ENCODE measurements at regions not wholly inside any gene's neighbourhood (a gene's known extent, or its start where the extent isn't known, plus 50 kb on each side); places are given as distances from the start of the nearest gene placed in this dataset.
"Not testable (repeated sequence)": the region's sequence is repeated elsewhere in the genome, so short reads cannot be mapped to it uniquely, and the experiment has no call there.

DNA sequence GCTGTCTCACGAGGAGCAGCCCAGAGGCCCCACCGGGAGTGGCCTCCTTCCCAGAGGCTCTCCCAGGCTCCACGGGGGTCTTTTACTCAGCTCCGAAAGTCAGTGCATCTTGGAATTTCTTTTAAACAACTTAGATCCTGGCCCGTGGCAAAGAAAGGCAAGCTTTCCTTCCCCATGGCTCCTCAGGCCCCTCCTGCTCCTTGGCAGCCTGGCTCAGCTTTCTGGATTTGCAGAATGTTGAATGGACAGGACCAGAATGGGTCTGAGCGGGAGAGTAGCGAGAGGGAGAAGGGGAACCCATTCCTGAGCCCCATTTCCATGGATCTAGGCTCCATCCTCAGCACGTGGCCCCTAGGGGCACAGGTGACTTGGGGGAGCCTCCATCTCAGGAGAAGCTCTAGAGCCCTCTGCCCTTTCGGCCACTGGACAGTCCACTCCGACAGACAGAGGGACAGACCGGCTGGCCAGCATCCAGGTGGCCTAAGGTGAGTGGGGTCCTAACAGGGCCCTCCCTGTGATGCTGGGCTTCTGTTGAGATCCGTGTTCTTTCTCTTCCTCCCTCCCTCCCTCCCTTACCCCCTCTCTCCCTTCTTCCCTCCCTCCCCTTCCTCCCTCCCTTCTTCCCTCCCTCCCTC lies 173.9 kb upstream of the PPP1R26 start:
- FAIRE-seq: no peak
- DNase-seq (ENCODE audit: low spot score in 2 of 2): no peak

DNA sequence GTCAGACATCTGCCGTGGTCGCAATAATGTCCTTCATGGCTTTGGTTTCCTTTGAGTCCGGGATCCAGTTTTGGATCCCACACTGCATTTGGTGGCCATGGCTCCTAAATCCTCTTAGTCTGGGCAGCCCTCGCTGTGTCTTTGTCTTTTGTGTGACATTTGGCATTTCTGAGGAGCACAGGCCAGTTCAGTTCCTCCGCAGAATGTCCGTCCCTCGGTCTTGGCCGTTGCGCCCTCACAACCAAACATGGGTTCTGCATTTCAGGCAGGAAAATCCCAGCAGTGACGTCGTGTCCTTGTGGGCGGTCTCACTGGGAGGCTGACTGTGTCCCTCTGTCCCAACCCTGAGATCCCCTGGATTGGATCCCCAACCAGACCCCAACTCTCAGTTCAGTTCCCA lies 172.9 kb upstream of the PPP1R26 start:
- DNase-seq (ENCODE audit: low spot score in 2 of 2) (no peak), FAIRE-seq (no peak)

GRCh38 chr9:135307300-135307699 lies 172.3 kb upstream of the PPP1R26 start:
- DNase-seq (ENCODE audit: low spot score in 2 of 2): no peak

DNA sequence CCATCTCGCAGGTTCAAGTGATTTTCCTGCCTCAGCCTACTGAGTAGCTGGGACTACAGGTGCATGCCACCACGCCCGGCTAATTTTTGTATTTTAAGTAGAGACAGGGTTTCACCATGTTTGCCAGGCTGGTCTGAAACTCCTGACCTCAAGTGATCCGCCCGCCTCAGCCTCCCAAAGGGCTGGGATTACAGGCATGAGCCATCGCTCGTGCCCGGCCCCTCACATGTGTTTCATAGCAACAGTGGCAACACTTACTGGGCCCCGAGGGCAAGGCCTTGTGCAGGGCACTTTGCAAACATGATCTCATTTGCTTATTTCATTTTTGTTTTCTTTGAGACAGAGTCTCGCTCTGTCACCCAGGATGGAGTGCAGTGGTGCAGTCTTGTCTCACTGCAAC lies 171.7 kb upstream of the PPP1R26 start:
- not testable (repeated sequence) for DNase-seq (ENCODE audit: low spot score in 2 of 2); FAIRE-seq

More at GRCh38 chr9:135307300-135307699, 172.3 kb upstream of the PPP1R26 start:
- no peak for FAIRE-seq

DNA sequence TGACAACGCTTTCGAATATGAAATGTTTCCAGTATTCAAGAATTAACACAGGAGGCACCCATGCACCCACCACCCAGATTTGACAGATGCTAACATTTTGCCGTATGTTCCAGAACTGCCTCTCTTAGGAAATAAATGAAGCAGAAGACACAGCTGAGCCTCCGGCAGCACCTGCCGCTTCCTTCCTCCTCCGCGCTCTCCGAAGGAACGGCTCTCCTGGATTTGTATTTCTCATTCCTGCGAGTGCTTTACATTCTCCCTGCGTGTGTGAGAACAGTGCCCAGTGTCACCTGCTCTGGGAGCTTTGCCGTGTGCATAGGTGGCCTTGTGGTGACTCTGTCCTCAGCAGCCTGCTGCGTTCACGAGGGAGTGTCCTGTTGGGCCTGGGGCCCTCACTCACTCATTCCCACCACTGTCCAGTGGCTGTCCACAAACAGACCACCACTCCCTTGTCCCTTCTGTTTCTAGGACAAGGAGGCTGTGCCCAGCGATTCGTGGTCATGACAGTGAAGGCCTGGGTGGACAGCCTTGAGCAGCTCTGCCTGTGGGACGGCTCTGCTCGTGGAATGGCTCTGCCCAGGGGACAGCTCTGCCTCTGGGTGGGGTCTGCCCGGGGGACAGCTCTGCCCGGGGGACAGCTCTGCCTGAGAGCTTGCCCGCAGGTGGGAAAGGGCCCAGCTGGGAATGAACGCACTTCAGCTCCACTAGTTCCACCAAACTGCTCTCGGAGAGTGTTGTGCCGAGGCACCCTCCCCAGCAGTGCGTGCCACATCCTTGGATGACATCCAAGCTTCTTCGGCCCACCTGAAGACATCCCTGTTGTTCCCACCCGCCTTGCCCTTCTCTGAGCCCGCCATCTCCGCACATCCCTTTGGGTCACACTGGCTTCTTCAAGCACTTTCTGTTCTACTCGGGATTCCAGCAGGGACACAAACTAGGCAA lies 170.5 kb upstream of the PPP1R26 start:
- DNase-seq (ENCODE audit: low spot score in 2 of 2) (no peak), FAIRE-seq (no peak)

- DNase-seq (ENCODE audit: low spot score in 2 of 2): no peak
- no peak for FAIRE-seq
Measured at GRCh38 chr9:135309763-135310125, 169.8 kb upstream of the PPP1R26 start.

GRCh38 chr9:135310134-135310533 lies 169.4 kb upstream of the PPP1R26 start:
- DNase-seq (ENCODE audit: low spot score in 2 of 2): no peak
- FAIRE-seq: no peak

DNA sequence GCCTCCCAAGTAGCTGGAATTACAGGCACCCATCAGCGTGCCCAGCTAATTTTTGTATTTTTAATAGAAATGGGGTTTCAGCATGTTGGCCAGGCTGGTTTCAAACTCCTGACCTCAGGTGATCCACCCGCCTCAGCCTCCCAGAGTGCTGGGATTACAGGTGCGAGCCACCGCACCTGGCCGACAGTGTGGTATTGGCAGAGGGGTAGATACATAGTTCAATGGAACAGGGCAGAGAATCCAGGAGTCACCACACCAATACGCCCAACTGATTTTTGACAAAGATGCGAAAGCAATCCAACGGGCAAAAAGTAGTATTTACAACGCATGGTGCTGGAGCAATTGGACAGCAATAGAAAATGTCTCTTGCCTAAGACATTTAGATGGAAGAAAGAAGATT lies 164.0 kb upstream of the PPP1R26 start:
- FAIRE-seq (no peak), DNase-seq (ENCODE audit: low spot score in 2 of 2) (no peak)

DNA sequence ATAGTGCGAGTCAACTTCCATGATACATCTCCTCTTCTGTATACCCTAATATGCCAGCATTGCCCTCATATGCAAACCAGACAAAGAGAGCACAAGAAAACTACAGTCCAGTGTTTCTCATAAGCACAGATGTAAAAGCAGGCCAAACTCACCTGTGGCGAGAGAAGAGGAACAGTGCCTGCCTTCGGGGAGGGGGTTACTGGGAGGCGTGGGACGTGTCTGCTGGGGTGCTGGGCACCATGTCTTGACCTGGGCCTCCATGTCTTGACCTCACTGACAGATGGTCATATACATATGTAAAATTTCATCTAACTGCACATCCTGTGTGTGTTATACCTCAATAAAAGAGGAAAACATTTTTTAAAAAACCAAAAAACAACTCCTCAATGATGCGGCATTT lies 159.3 kb upstream of the PPP1R26 start:
- FAIRE-seq: no peak
- no peak for DNase-seq (ENCODE audit: low spot score in 2 of 2)

- no peak for DNase-seq (ENCODE audit: low spot score in 2 of 2)
- FAIRE-seq: no peak
Measured at GRCh38 chr9:135320943-135321342, 158.6 kb upstream of the PPP1R26 start.

DNA sequence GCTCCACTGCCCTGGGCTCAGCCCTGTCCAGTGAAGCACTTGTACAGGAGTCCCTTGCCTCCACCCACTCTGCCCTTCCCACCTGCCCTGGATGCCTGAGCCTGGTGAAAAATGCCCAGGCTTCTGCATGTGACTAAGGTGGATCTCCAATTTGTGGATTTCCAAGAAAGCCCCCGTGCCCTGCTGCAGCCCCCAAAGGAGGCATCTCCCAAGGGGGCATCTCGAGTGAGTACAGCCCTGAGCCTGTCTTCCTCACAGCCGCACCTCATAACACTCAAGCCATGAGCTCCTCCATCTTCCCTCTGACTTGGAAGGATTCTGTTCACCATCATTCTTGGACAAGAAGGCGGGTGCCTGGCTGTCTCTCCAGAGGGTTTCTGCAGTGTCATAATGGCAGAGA lies 158.0 kb upstream of the PPP1R26 start:
- no peak for DNase-seq (ENCODE audit: low spot score in 2 of 2)
- no peak for FAIRE-seq

GRCh38 chr9:135324329-135324728 lies 155.3 kb upstream of the PPP1R26 start:
- DNase-seq (ENCODE audit: low spot score in 2 of 2) (no peak), FAIRE-seq (no peak)

GRCh38 chr9:135326141-135326540 lies 153.4 kb upstream of the PPP1R26 start:
- FAIRE-seq: no peak

DNA sequence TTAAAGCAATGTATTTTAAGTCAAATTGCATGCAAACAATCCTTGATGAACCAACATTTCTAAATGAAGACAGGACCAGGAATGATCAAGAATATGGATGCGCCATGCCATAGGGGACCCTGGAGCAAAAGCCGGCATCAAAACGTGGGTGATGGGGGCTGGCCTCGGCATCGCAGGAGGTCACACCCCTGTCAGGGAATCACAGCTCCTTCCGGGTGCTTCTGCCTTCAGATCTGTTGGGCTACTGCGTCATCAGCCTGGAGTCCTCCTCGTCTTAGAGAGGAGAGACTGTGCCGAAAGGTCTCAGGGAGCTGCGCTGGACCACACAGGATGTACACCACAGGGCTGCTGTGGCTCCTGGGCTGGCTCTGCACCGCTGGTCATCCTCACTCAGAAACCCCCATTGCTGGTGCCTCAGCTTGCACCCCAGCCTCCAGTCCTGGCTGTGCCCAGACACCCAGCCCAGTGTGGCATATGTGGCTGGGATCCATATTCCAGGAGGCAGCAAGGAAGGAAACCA lies 152.9 kb upstream of the PPP1R26 start:
- FAIRE-seq (no peak), DNase-seq (ENCODE audit: low spot score in 2 of 2) (no peak)

More at GRCh38 chr9:135326141-135326540, 153.4 kb upstream of the PPP1R26 start:
- no peak for DNase-seq (ENCODE audit: low spot score in 2 of 2)

DNA sequence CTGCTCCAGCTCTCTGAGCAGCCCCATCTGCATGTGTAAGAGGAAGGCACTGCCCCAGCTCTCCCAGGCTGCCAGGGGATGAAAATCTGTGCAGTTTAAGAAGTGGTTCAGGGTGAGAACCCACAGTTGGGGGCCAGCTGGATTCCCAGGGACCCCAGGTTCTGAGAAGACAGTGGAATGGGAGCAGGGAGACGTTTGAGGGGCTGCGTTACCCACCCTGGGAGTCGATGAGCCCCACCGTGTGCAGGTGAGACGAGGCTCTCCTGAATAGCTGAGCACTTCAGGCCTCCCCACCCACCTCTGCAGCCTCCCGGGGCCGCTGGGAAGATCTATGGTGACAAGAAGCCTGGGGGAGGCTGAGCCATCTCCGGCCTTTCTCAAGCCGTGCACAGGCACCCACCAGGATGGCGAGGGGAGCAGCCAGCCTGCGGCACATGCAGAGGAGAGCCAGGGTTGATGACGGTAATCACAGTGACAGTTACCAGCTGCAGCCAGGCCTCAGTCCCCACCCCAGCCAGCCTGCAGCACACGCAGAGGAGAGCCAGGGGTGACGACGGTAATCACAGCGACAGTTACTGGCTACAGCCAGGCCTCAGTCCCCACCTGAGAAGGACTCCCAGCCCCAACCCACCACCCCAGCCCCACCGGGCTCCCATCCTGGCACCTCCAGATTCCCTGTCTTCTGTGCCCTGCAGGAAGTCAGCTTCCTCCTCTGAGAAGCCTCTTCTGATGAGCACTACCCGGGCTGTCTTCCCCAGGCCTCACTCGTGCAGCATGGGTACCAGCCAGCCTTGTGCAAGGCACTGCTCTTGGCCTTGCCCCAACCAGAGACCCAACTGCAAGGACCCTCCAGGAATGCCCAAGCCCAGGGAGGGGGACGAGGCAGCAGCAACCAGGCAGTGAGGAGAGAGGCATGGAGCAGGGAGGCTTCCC lies 150.8 kb upstream of the PPP1R26 start:
- DNase-seq (ENCODE audit: low spot score in 2 of 2): no peak
- FAIRE-seq: no peak

GRCh38 chr9:135329571-135330306 lies 149.8 kb upstream of the PPP1R26 start:
- FAIRE-seq: no peak
- DNase-seq (ENCODE audit: low spot score in 2 of 2): no peak

- FAIRE-seq (no peak), DNase-seq (ENCODE audit: low spot score in 2 of 2) (no peak)
Measured at GRCh38 chr9:135330307-135330631, 149.3 kb upstream of the PPP1R26 start.

- no peak for FAIRE-seq
- DNase-seq (ENCODE audit: low spot score in 2 of 2): no peak
Measured at GRCh38 chr9:135330685-135331590, 148.6 kb upstream of the PPP1R26 start.

- DNase-seq (ENCODE audit: low spot score in 2 of 2): no peak
- no peak for FAIRE-seq
Measured at GRCh38 chr9:135332516-135332915, 147.1 kb upstream of the PPP1R26 start.
